Muscle of leg (tissue), 3 donors: ENCODE measurements at regions not wholly inside any gene's neighbourhood (a gene's known extent, or its start where the extent isn't known, plus 50 kb on each side); places are given as distances from the start of the nearest gene placed in this dataset.

Experiments used
- DNase-seq: peaks from one replicate; pipeline ENCODE4 v3.0.0; 2013
- H3K27ac ChIP-seq: one replicate; pipeline ENCODE4 v1.5.1; 2013; ENCODE audit warnings: mild to moderate bottlenecking, low read length, control low read depth
- H3K27me3 ChIP-seq: one replicate; pipeline ENCODE4 v1.6.1; 2013; ENCODE audit warnings: low read length; ENCODE audit not compliant: control insufficient read depth, insufficient read depth
- H3K36me3 ChIP-seq: one replicate; pipeline ENCODE4 v1.6.1; 2013; ENCODE audit warnings: low read length; ENCODE audit not compliant: control insufficient read depth, insufficient read depth
- H3K4me1 ChIP-seq: one replicate; pipeline ENCODE4 v1.6.1; 2013; ENCODE audit warnings: low read length; ENCODE audit not compliant: control insufficient read depth, insufficient read depth
- H3K4me3 ChIP-seq: one replicate; pipeline ENCODE4 v1.5.1; 2013; ENCODE audit warnings: low read length, control low read depth
- H3K9me3 ChIP-seq: replicated peaks from 2 replicates; pipeline ENCODE4 v1.6.1; 2013; ENCODE audit warnings: low read depth, low read length; ENCODE audit not compliant: control insufficient read depth
- WGBS: methylation state at CpG from one replicate; pipeline ENCODE4 v1.1.5; 2013; ENCODE audit warnings: missing lambda C conversion rate; ENCODE audit not compliant: insufficient coverage; 5-methylcytosine and 5-hydroxymethylcytosine counted together

- peaks cover 2% of the 10 kb centered on the region for H3K27me3 ChIP-seq
- no peak overlapping the region for H3K27ac ChIP-seq
- no peaks in the 10 kb centered on the region for H3K9me3 ChIP-seq
- no CpG with 5 or more reads among the region's 3 CpGs for WGBS
- no peak overlapping the region for H3K4me3 ChIP-seq
- no peaks in the 10 kb centered on the region for H3K4me1 ChIP-seq
- no peak for DNase-seq
- H3K36me3 ChIP-seq = no peaks in the 10 kb centered on the region
Observed at GRCh38 chr17:33492731-33493265, 199.7 kb upstream of the ASIC2 start.

DNA sequence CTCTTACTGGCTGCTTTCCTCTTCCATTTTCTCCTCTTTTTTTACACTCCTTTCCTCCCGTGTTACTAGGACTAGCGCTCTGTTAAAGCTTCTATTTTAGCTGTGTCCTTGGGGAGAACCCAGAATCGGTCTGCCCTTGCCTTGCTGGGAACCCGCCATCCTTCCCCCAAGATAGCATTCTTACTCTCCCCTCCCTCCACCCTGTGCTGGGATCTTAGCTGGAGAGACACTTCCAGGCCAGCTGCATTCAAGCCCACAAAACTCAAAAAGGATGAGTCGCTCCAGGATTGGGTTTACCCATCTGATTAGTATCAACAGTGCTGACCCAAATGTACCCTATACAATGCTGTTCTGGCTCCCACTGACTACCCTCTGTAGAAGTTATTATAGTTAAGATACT lies 200.5 kb upstream of the ASIC2 start:
- no peak overlapping the region for H3K4me3 ChIP-seq
- 58% methylated on average over 5 of the region's 5 CpGs for WGBS
- peaks cover 2% of the 10 kb centered on the region for H3K27me3 ChIP-seq
- H3K36me3 ChIP-seq = no peaks in the 10 kb centered on the region
- H3K9me3 ChIP-seq = no peaks in the 10 kb centered on the region
- no peak overlapping the region for H3K27ac ChIP-seq
- H3K4me1 ChIP-seq = no peaks in the 10 kb centered on the region
- DNase-seq = peak; percentile 11

DNA sequence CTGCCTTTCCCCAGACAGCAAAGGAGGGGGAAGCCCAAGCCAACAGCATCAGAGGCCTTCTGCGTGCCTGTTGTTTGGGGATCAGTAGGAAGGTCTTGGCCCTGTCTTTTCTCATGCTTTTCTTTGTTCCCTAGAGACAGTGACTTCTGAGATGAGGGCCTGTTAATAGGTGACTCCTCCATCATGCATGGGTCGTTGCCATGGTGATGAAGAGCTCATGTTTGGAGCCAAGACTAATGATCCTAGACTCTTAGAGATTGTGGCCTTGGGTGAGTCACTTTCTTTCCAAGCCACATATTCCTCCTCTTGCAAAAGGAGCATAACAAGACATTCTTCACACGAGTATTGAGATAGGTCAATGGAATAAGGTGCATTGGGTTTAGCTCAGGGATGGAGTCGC lies 201.1 kb upstream of the ASIC2 start:
- Histone ChIP-seq H3K4me1 (no peaks in the 10 kb centered on the region), H3K36me3 (no peaks in the 10 kb centered on the region), H3K4me3 (no peak overlapping the region), H3K9me3 (no peaks in the 10 kb centered on the region), H3K27me3 (peaks cover 2% of the 10 kb centered on the region), H3K27ac (no peak overlapping the region)
- DNase-seq = peak; percentile 6
- WGBS = 100% methylated on average over 1 of the region's 4 CpGs

DNA sequence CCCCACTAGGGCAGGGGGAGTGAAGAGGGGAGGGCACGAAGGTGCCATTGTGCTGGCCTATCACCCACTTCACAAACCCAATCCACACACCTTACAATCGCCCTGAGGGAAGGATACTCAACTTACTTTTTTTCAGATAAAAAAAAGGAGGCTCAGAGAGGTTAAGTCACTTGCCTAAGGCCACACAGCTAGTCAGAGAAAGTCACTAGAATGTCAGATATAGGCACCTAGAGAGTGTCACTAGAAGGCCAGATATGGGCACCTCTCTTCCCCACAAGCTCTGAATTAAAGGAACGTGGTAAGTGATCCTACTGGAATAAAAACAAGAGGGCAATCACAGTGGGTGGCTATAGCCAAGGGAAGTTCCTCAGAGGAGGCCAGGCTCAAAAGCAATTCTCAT lies 204.5 kb upstream of the ASIC2 start:
- no peaks in the 10 kb centered on the region for H3K9me3 ChIP-seq
- WGBS = no CpG with 5 or more reads among the region's 3 CpGs
- H3K4me1 ChIP-seq = no peaks in the 10 kb centered on the region

GRCh38 chr17:33498069-33498468 lies 205.0 kb upstream of the ASIC2 start:
- H3K4me1 ChIP-seq = no peaks in the 10 kb centered on the region
- 47% methylated on average over 5 of the region's 6 CpGs for WGBS

More for the DNA sequence above, 204.5 kb upstream of the ASIC2 start:
- Histone ChIP-seq H3K27me3 (peaks cover 2% of the 10 kb centered on the region), H3K27ac (no peak overlapping the region), H3K36me3 (no peaks in the 10 kb centered on the region), H3K4me3 (no peak overlapping the region)
- DNase-seq = no peak

GRCh38 chr17:33499040-33499439 lies 205.9 kb upstream of the ASIC2 start:
- H3K27me3 ChIP-seq = peaks cover 2% of the 10 kb centered on the region
- H3K4me3 ChIP-seq = no peak overlapping the region
- no peaks in the 10 kb centered on the region for H3K36me3 ChIP-seq
- H3K9me3 ChIP-seq = no peaks in the 10 kb centered on the region
- no peaks in the 10 kb centered on the region for H3K4me1 ChIP-seq
- no peak for DNase-seq
- no peak overlapping the region for H3K27ac ChIP-seq

More at GRCh38 chr17:33498069-33498468, 205.0 kb upstream of the ASIC2 start:
- Histone ChIP-seq H3K27ac (no peak overlapping the region), H3K36me3 (no peaks in the 10 kb centered on the region), H3K9me3 (no peaks in the 10 kb centered on the region), H3K4me3 (no peak overlapping the region), H3K27me3 (peaks cover 2% of the 10 kb centered on the region)
- no peak for DNase-seq

GRCh38 chr17:33500151-33500550 lies 207.1 kb upstream of the ASIC2 start:
- H3K27me3 ChIP-seq = peaks cover 2% of the 10 kb centered on the region
- H3K4me1 ChIP-seq = no peaks in the 10 kb centered on the region
- no CpG with 5 or more reads among the region's 3 CpGs for WGBS
- DNase-seq = peak; percentile 29
- no peak overlapping the region for H3K27ac ChIP-seq
- H3K36me3 ChIP-seq = no peaks in the 10 kb centered on the region
- no peak overlapping the region for H3K4me3 ChIP-seq
- no peaks in the 10 kb centered on the region for H3K9me3 ChIP-seq

DNA sequence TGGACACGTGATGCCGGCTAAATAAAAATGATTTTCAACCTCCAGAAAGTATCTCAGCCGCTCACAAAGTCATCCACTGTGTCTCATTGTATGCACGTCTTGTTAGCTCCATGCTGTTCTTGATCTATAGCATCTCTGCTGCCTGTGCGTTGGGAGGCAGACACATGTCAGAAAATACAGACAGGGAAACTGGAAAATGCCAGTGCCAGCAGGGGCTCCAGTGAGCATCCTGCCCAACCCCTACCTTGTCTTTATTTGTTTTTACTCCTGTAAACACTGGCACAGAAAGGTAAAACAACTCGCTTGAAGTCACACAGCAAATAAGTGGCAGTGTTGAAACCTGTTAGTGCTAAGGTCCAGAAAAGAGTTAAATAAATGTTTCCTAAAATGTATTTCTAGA lies 208.1 kb upstream of the ASIC2 start:
- H3K9me3 ChIP-seq = no peaks in the 10 kb centered on the region
- H3K27me3 ChIP-seq = peaks cover under 1% of the 10 kb centered on the region
- no peak overlapping the region for H3K4me3 ChIP-seq
- H3K4me1 ChIP-seq = no peaks in the 10 kb centered on the region
- DNase-seq = no peak
- WGBS = 74% methylated on average over 5 of the region's 6 CpGs
- no peaks in the 10 kb centered on the region for H3K36me3 ChIP-seq
- H3K27ac ChIP-seq = no peak overlapping the region

DNA sequence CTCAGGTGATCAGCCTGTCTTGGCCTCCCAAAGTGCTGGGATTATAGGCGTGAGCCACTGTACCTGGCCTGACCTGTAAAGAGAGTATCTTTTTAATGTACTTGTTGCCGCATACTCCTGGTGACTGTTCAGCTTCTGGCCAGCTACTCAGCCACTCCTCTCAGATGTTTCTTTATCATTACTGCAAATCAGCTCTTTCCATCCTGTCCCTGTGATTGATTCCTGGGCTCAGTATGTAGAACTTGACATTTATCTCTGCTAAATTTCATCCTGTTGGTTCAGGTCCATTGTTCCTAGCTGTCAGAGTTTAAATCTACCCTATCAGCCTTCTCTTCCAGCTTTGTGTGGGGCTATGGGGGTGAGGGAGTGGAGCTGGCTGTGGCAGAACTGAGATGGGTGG lies 211.5 kb upstream of the ASIC2 start:
- Histone ChIP-seq H3K36me3 (no peaks in the 10 kb centered on the region), H3K4me1 (no peaks in the 10 kb centered on the region), H3K9me3 (no peaks in the 10 kb centered on the region), H3K4me3 (no peak overlapping the region), H3K27ac (no peak overlapping the region), H3K27me3 (no peaks in the 10 kb centered on the region)
- WGBS = no CpG with 5 or more reads among the region's 2 CpGs
- DNase-seq = no peak

GRCh38 chr17:33506889-33507650 lies 214.0 kb upstream of the ASIC2 start:
- no peaks in the 10 kb centered on the region for H3K9me3 ChIP-seq
- no peaks in the 10 kb centered on the region for H3K4me1 ChIP-seq
- no peak overlapping the region for H3K4me3 ChIP-seq
- WGBS = 48% methylated on average over 7 of the region's 11 CpGs
- no peak overlapping the region for H3K27ac ChIP-seq
- DNase-seq = no peak
- no peaks in the 10 kb centered on the region for H3K27me3 ChIP-seq
- no peaks in the 10 kb centered on the region for H3K36me3 ChIP-seq
